B cell (primary cell): ENCODE measurements at regions not wholly inside any gene's neighbourhood (a gene's known extent, or its start where the extent isn't known, plus 50 kb on each side); places are given as distances from the start of the nearest gene placed in this dataset.
"Not testable (repeated sequence)": the region's sequence is repeated elsewhere in the genome, so short reads cannot be mapped to it uniquely, and the experiment has no call there.

Experiments
- EZH2 ChIP-seq: IDR thresholded peaks from 2 replicates; pipeline ENCODE4 v1.6.1; 2012; ENCODE audit warnings: borderline replicate concordance, low read depth, mild to moderate bottlenecking, moderate library complexity, low read length; ENCODE audit not compliant: insufficient read depth, poor library complexity, severe bottlenecking
- TF ChIP-seq, protein P1 (sequence below): fragments of 200-600 bp; IDR thresholded peaks from one replicate; pipeline ENCODE4 v1.8.0; 2022; ENCODE audit warnings: antibody characterized with exemption, mild to moderate bottlenecking

DNA sequence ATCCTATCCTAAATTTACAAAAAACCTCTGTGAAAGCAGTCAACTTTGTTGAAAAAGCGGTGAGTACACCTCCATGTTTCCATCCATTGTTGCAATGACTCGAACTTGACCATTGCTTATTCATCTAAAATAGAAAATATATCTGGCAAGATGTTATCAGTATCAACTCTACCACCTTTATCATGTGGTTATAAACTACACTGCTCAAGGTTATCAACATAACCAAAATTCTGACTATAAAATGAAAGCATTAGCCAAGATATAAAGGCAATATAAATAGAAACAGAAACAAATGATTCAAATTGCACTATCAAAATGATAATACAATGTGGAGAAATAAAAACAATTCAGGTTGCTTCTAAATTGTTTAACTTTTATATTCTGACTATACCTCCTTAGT lies 150.0 kb downstream of the AVL9 start:
- TF ChIP-seq, protein P1, sequence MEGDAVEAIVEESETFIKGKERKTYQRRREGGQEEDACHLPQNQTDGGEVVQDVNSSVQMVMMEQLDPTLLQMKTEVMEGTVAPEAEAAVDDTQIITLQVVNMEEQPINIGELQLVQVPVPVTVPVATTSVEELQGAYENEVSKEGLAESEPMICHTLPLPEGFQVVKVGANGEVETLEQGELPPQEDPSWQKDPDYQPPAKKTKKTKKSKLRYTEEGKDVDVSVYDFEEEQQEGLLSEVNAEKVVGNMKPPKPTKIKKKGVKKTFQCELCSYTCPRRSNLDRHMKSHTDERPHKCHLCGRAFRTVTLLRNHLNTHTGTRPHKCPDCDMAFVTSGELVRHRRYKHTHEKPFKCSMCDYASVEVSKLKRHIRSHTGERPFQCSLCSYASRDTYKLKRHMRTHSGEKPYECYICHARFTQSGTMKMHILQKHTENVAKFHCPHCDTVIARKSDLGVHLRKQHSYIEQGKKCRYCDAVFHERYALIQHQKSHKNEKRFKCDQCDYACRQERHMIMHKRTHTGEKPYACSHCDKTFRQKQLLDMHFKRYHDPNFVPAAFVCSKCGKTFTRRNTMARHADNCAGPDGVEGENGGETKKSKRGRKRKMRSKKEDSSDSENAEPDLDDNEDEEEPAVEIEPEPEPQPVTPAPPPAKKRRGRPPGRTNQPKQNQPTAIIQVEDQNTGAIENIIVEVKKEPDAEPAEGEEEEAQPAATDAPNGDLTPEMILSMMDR: not testable (repeated sequence)
- TF ChIP-seq EZH2: not testable (repeated sequence)
